GM12878 (cell line): ENCODE measurements at regions not wholly inside any gene's neighbourhood (a gene's known extent, or its start where the extent isn't known, plus 50 kb on each side); places are given as distances from the start of the nearest gene placed in this dataset.

Source experiments
- ATAC-seq: fragments of 200-7000 bp; cut with Tn5 transposase; 3 replicates; pipeline ENCODE4 v1.9.1; 2020; ENCODE audit warnings: mild to moderate bottlenecking, moderate library complexity
- BruUV-seq: library from RNA; stranded (reverse); fragments of 400-500 nt; replicated peaks from 2 replicates; lab custom pipeline; 2021; lab: Mats Ljungman, UMichigan
- CTCF ChIA-PET: fragments of 300-600 bp; sonication (Branson Sonifier 250); formaldehyde crosslinking; extraction: SDS; loops from one replicate; lab custom pipeline; 2021; ENCODE audit warnings: inconsistent platforms; lab: Yijun Ruan, JAX
- POLR2A ChIA-PET: fragments of 350-600 bp; formaldehyde crosslinking; extraction: SDS; loops from one replicate; lab custom pipeline; 2021; ENCODE audit warnings: inconsistent platforms; lab: Charles Lee
- RAD21 ChIA-PET: fragments of 300-600 bp; sonication (Branson Sonifier 250); formaldehyde crosslinking; loops from one replicate; lab custom pipeline; 2023; ENCODE audit warnings: antibody characterized with exemption; ENCODE audit not compliant: unreplicated experiment; lab: Charles Lee
- SMC1A ChIA-PET: fragments of 300-600 bp; sonication (Branson Sonifier 250); formaldehyde crosslinking; loops from one replicate; lab custom pipeline; 2023; ENCODE audit not compliant: unreplicated experiment, uncharacterized antibody; lab: Charles Lee
- DNase-seq: peaks from one replicate; pipeline ENCODE4 v3.0.0-alpha.2; 2011; ENCODE audit warnings: low read depth, low spot score
- FAIRE-seq: peaks from 3 replicates; lab custom pipeline; 2011; peaks lifted over from hg19 to GRCh38; lab: Jason Lieb, UNC
- H2AFZ ChIP-seq: 2 replicates; pipeline ENCODE4 v1.6.0; 2011; ENCODE audit warnings: low read depth, low read length, control low read depth; ENCODE audit not compliant: control insufficient read depth
- H3K27ac ChIP-seq: 2 replicates; pipeline ENCODE4 v1.5.1; 2011; ENCODE audit warnings: control low read depth; ENCODE audit not compliant: control insufficient read depth, insufficient read depth
- H3K27me3 ChIP-seq, 2 experiments: replicated peaks in 1 of 2; 2 replicates each; pipeline versions ENCODE4 v1.6.0 to v1.6.1; 2011; ENCODE audit warnings: low read length in 1 of 2; ENCODE audit not compliant: control insufficient read depth in 2 of 2, insufficient read depth in 2 of 2
- H3K36me3 ChIP-seq, 2 experiments: 2 replicates each; pipeline ENCODE4 v1.5.1; 2011; ENCODE audit warnings: low read length in 1 of 2; ENCODE audit not compliant: control insufficient read depth in 2 of 2, insufficient read depth in 2 of 2
- H3K4me1 ChIP-seq: 2 replicates; pipeline ENCODE4 v1.6.1; 2011; ENCODE audit warnings: mild to moderate bottlenecking, low read length, moderate library complexity, mixed read lengths; ENCODE audit not compliant: control insufficient read depth, insufficient read depth
- H3K4me2 ChIP-seq: 2 replicates; pipeline ENCODE4 v1.6.0; 2011; ENCODE audit warnings: control low read depth; ENCODE audit not compliant: control insufficient read depth, insufficient read depth
- H3K4me3 ChIP-seq: fragments of 200-600 bp; sonication (generic); 2 replicates; pipeline ENCODE4 v1.5.1; 2016
- H3K79me2 ChIP-seq: 2 replicates; pipeline ENCODE4 v1.6.0; 2011; ENCODE audit warnings: low read length; ENCODE audit not compliant: control insufficient read depth, insufficient read depth
- H3K9ac ChIP-seq: 2 replicates; pipeline ENCODE4 v1.8.0; 2011; ENCODE audit warnings: low read length, control low read depth, mixed read lengths; ENCODE audit not compliant: control insufficient read depth, insufficient read depth
- H3K9me3 ChIP-seq: replicated peaks from 3 replicates; pipeline ENCODE4 v1.5.1; 2011; ENCODE audit warnings: mild to moderate bottlenecking, low read length; ENCODE audit not compliant: control insufficient read depth, insufficient read depth
- H4K20me1 ChIP-seq: 2 replicates; pipeline ENCODE4 v1.6.0; 2011; ENCODE audit not compliant: control insufficient read depth, insufficient read depth
- ATF2 ChIP-seq: IDR thresholded peaks from 2 replicates; pipeline ENCODE4 v1.6.1; 2012; ENCODE audit warnings: low read length, inconsistent platforms
- CBX5 ChIP-seq: sonication (generic); IDR thresholded peaks from 2 replicates; pipeline ENCODE4 v1.6.1; 2016; ENCODE audit warnings: low read depth, moderate library complexity, mild to moderate bottlenecking, inconsistent platforms
- E2F4 ChIP-seq: IDR thresholded peaks from 2 replicates; pipeline ENCODE4 v1.6.1; 2012; ENCODE audit warnings: low read depth, low read length, improper control_type of control experiment
- MTA2 ChIP-seq: fragments of 450-650 bp; IDR thresholded peaks from 2 replicates; pipeline ENCODE4 v1.6.1; 2016; ENCODE audit warnings: low read depth, mild to moderate bottlenecking, moderate library complexity
- NFXL1 ChIP-seq: fragments of 450-650 bp; IDR thresholded peaks from 2 replicates; pipeline ENCODE4 v1.6.1; 2017; ENCODE audit warnings: antibody characterized with exemption, mild to moderate bottlenecking, borderline replicate concordance
- NFYB ChIP-seq: IDR thresholded peaks from 2 replicates; pipeline ENCODE4 v1.6.1; 2011; ENCODE audit warnings: low read depth, mild to moderate bottlenecking, low read length, improper control_type of control experiment, moderate library complexity; ENCODE audit not compliant: insufficient read depth
- NR2C1 ChIP-seq: fragments of 450-650 bp; IDR thresholded peaks from 2 replicates; pipeline ENCODE4 v1.6.1; 2017; ENCODE audit warnings: antibody characterized with exemption, mild to moderate bottlenecking, moderate library complexity
- POLR2AphosphoS2 ChIP-seq: IDR thresholded peaks from 2 replicates; pipeline ENCODE4 v1.6.1; 2011; ENCODE audit warnings: low read depth, mild to moderate bottlenecking, low read length, improper control_type of control experiment, moderate library complexity
- RAD51 ChIP-seq: fragments of 450-650 bp; IDR thresholded peaks from 2 replicates; pipeline ENCODE4 v1.6.1; 2016; ENCODE audit warnings: moderate library complexity, mild to moderate bottlenecking, inconsistent platforms
- RFX5 ChIP-seq: IDR thresholded peaks from 2 replicates; pipeline ENCODE4 v1.6.1; 2011; ENCODE audit warnings: low read depth, low read length, improper control_type of control experiment
- SRF ChIP-seq, 2 experiments: IDR thresholded peaks; 2 replicates each; pipeline ENCODE4 v1.6.1; 2011; ENCODE audit warnings: low read depth in 2 of 2, low read length in 2 of 2, mild to moderate bottlenecking in 1 of 2, moderate library complexity in 1 of 2
- STAT1 ChIP-seq: fragments of 450-650 bp; conservative IDR thresholded peaks from 2 replicates; pipeline ENCODE4 v1.6.1; 2014; ENCODE audit warnings: antibody characterized with exemption, mild to moderate bottlenecking
- SUZ12 ChIP-seq: fragments of 200-600 bp; sonication (generic); IDR thresholded peaks from one replicate; pipeline ENCODE4 v1.6.1; 2018; ENCODE audit warnings: antibody characterized with exemption, mild to moderate bottlenecking; ENCODE audit not compliant: unreplicated experiment
- TCF7 ChIP-seq: IDR thresholded peaks from 2 replicates; pipeline ENCODE4 v1.6.1; 2014; ENCODE audit warnings: antibody characterized with exemption, borderline replicate concordance
- ZBTB40 ChIP-seq: fragments of 450-650 bp; IDR thresholded peaks from 2 replicates; pipeline ENCODE4 v1.6.1; 2016; ENCODE audit warnings: mild to moderate bottlenecking, moderate library complexity, borderline replicate concordance
- ZNF622 ChIP-seq: fragments of 450-650 bp; IDR thresholded peaks from 2 replicates; pipeline ENCODE4 v1.6.1; 2017; ENCODE audit warnings: mild to moderate bottlenecking, inconsistent platforms
- ZSCAN29 ChIP-seq: fragments of 450-650 bp; IDR thresholded peaks from 2 replicates; pipeline ENCODE4 v1.6.1; 2017; ENCODE audit warnings: mild to moderate bottlenecking, moderate library complexity
- WGBS: methylation state at CpG from one replicate; pipeline ENCODE4 v1.1.6; 2016; ENCODE audit warnings: low lambda C conversion rate; ENCODE audit not compliant: insufficient replicate concordance, insufficient coverage; ENCODE audit errors: missing lambda C conversion rate; 5-methylcytosine and 5-hydroxymethylcytosine counted together
- in situ Hi-C: fragments of 300-500 bp; cut with MboI; formaldehyde crosslinking; loops from 9 replicates; pipeline ENCODE4 v1.14.3; 2018; ENCODE audit warnings: mixed read lengths
- intact Hi-C: fragments of 100-400 bp; cut with micrococcal nuclease; formaldehyde crosslinking; loops from one replicate; pipeline ENCODE4 v1.14.2; 2022; ENCODE audit not compliant: unreplicated experiment

GRCh38 chr5:71771191-71771590 is 52.1 kb downstream of the CARTPT start:
- Histone ChIP-seq H2AFZ (no peak overlapping the region), H3K4me2 (no peak overlapping the region), H3K9me3 (no peaks in the 10 kb centered on the region), H3K4me3 (no peak overlapping the region), H3K4me1 (no peaks in the 10 kb centered on the region), H3K27ac (no peak overlapping the region), H3K9ac (no peak overlapping the region), H3K27me3 (no peaks in the 10 kb centered on the region), H4K20me1 (no peaks in the 10 kb centered on the region), H3K79me2 (no peaks in the 10 kb centered on the region), H3K36me3 (no peaks in the 10 kb centered on the region)
- in situ Hi-C loops = loop anchor here (25.0 kb wide), 1 partner anchor 109 kb away; no protein-coding TSS in a partner anchor
- ChIA-PET CTCF (interaction anchor here (0.7 to 1.1 kb wide), 3 partner anchors 11 to 623 kb away, joined by 3 read pairs; no protein-coding TSS in a partner anchor), SMC1A (no interaction called here), RAD21 (no interaction called here), POLR2A (no interaction called here)
- intact Hi-C loops = no loop called here
- BruUV-seq = no TSS peak
- TF ChIP-seq RAD51 (no peak), ATF2 (no peak), ZNF622 (no peak), SUZ12 (no peak), STAT1 (no peak), NFXL1 (no peak), E2F4 (no peak), NR2C1 (no peak), ZBTB40 (no peak), NFYB (no peak), SRF (IDR thresholded peaks at IDR 0.05; ENCODE audit: low read depth in 2 of 2, low read length in 2 of 2) (no peak), CBX5 (no peak), MTA2 (no peak), RFX5 (no peak), POLR2AphosphoS2 (no peak), TCF7 (no peak), ZSCAN29 (no peak)
- DNase-seq (no peak), ATAC-seq (no peak), FAIRE-seq (no peak)
- 60% methylated on average over 2 of the region's 2 CpGs for WGBS
